Endodermal cell (in vitro differentiated cells): ENCODE measurements at regions not wholly inside any gene's neighbourhood (a gene's known extent, or its start where the extent isn't known, plus 50 kb on each side); places are given as distances from the start of the nearest gene placed in this dataset.

Source experiments
- DNase-seq: peaks from one replicate; pipeline ENCODE4 v3.0.0-alpha.2; 2017
- H3K27ac ChIP-seq: 2 replicates; pipeline ENCODE4 v1.5.1; 2013; ENCODE audit warnings: mild to moderate bottlenecking, low read depth, low read length, moderate library complexity
- H3K27me3 ChIP-seq: 2 replicates; pipeline ENCODE4 v1.6.1; 2013; ENCODE audit warnings: mild to moderate bottlenecking, low read length, moderate library complexity; ENCODE audit not compliant: insufficient read depth, control insufficient read depth, poor library complexity, severe bottlenecking
- H3K36me3 ChIP-seq: 2 replicates; pipeline ENCODE4 v1.7.0; 2013; ENCODE audit warnings: mild to moderate bottlenecking, low read length, moderate library complexity; ENCODE audit not compliant: control insufficient read depth, insufficient read depth
- H3K4me1 ChIP-seq: one replicate; pipeline ENCODE4 v1.7.0; 2013; ENCODE audit warnings: low read length; ENCODE audit not compliant: control insufficient read depth, insufficient read depth
- H3K4me3 ChIP-seq: 2 replicates; pipeline ENCODE4 v1.5.1; 2013; ENCODE audit warnings: mild to moderate bottlenecking, low read length, moderate library complexity
- H3K9ac ChIP-seq: 2 replicates; pipeline ENCODE4 v1.6.1; 2013; ENCODE audit warnings: mild to moderate bottlenecking, low read length, moderate library complexity; ENCODE audit not compliant: poor library complexity, severe bottlenecking; ENCODE audit errors: extremely low read depth
- H3K9me3 ChIP-seq: 2 replicates; pipeline ENCODE4 v1.6.1; 2013; ENCODE audit warnings: mild to moderate bottlenecking, low read length, moderate library complexity; ENCODE audit not compliant: control insufficient read depth
- H3K27ac Mint-ChIP-seq: 2 replicates; pipeline ENCODE4 v1.8.0; 2020; ENCODE audit warnings: mixed read lengths
- H3K27me3 Mint-ChIP-seq: 2 replicates; pipeline ENCODE4 v1.8.0; 2021; ENCODE audit warnings: mild to moderate bottlenecking, mixed read lengths; ENCODE audit not compliant: insufficient read depth
- H3K36me3 Mint-ChIP-seq: 2 replicates; pipeline ENCODE4 v1.8.0; 2020; ENCODE audit warnings: low read depth, mixed read lengths
- H3K4me1 Mint-ChIP-seq: 2 replicates; pipeline ENCODE4 v1.8.0; 2020; ENCODE audit warnings: mixed read lengths
- H3K4me3 Mint-ChIP-seq: 2 replicates; pipeline ENCODE4 v1.8.0; 2020; ENCODE audit warnings: mild to moderate bottlenecking, moderate library complexity, mixed read lengths
- H3K9me3 Mint-ChIP-seq: 2 replicates; pipeline ENCODE4 v1.8.0; 2020; ENCODE audit warnings: mild to moderate bottlenecking, mixed read lengths
- CTCF ChIP-seq: fragments of 200-600 bp; sonication (generic); conservative IDR thresholded peaks from 2 replicates; pipeline ENCODE4 v1.5.0; 2021; ENCODE audit warnings: antibody characterized with exemption, mild to moderate bottlenecking
- WGBS, 2 experiments: methylation state at CpG; one replicate each; pipeline versions ENCODE4 v1.1.5 to v1.1.7; 2013; ENCODE audit warnings: missing lambda C conversion rate in 2 of 2, mixed read lengths in 1 of 2; ENCODE audit not compliant: insufficient coverage in 1 of 2, insufficient read length in 1 of 2; 5-methylcytosine and 5-hydroxymethylcytosine counted together

- 97% methylated on average over 2 of the region's 2 CpGs; no CpG with 5 or more reads in 1 of the 2 experiments for WGBS, 2 experiments
- no peak overlapping the region for H3K27ac Mint-ChIP-seq
- no peak overlapping the region for H3K4me3 ChIP-seq
- no peaks in the 10 kb centered on the region for H3K4me1 Mint-ChIP-seq
- H3K36me3 Mint-ChIP-seq = no peaks in the 10 kb centered on the region
- H3K9me3 Mint-ChIP-seq = peaks cover 9% of the 10 kb centered on the region
- no peak overlapping the region for H3K4me3 Mint-ChIP-seq
- H3K27ac ChIP-seq = no peak overlapping the region
- no peak for TF ChIP-seq CTCF
- no peak overlapping the region for H3K9ac ChIP-seq
- DNase-seq = no peak
- no peaks in the 10 kb centered on the region for H3K36me3 ChIP-seq
- H3K4me1 ChIP-seq = no peaks in the 10 kb centered on the region
- H3K9me3 ChIP-seq = peaks cover 8% of the 10 kb centered on the region
- H3K27me3 Mint-ChIP-seq = no peaks in the 10 kb centered on the region
- no peaks in the 10 kb centered on the region for H3K27me3 ChIP-seq
These were observed 1183.1 kb downstream of the ZPLD1 start for GRCh38 chr3:103617961-103618360.

GRCh38 chr3:103624271-103624670, 1189.5 kb downstream of the ZPLD1 start:
- H3K4me3 ChIP-seq = no peak overlapping the region
- peaks cover 2% of the 10 kb centered on the region for H3K9me3 ChIP-seq
- no peak for TF ChIP-seq CTCF
- 86% methylated on average over 1 of the region's 1 CpG; no CpG with 5 or more reads in 1 of the 2 experiments for WGBS, 2 experiments
- Mint-ChIP-seq H3K27me3 (no peaks in the 10 kb centered on the region), H3K36me3 (no peaks in the 10 kb centered on the region), H3K4me3 (no peak overlapping the region), H3K27ac (no peak overlapping the region), H3K4me1 (no peaks in the 10 kb centered on the region), H3K9me3 (peaks cover 9% of the 10 kb centered on the region)
- H3K4me1 ChIP-seq = no peaks in the 10 kb centered on the region
- H3K36me3 ChIP-seq = no peaks in the 10 kb centered on the region
- H3K9ac ChIP-seq = no peak overlapping the region
- DNase-seq = no peak
- no peaks in the 10 kb centered on the region for H3K27me3 ChIP-seq
- H3K27ac ChIP-seq = no peak overlapping the region

DNA sequence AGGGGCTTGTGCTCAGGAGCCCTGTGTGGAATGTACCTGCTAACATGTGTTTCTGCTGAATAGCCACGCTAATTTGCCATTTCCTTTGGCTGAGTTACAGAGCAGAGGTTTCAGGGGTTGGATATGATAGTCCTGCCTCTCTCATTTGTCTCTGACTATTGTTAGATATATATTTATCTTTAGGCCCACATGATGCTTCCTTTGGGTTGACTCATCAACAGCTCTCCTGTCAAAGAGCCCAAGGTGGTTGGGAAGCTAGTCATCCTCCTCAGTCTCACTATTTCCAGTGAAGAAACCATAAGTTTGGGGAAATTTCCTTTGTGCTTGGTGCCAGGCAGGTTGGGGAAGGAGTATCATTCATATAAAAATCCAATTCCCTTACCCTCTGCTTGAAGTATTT, 1194.6 kb downstream of the ZPLD1 start:
- Histone ChIP-seq H3K27me3 (no peaks in the 10 kb centered on the region), H3K9me3 (peaks cover 10% of the 10 kb centered on the region), H3K9ac (no peak overlapping the region), H3K4me1 (no peaks in the 10 kb centered on the region), H3K27ac (no peak overlapping the region), H3K4me3 (no peak overlapping the region), H3K36me3 (no peaks in the 10 kb centered on the region)
- Mint-ChIP-seq H3K4me1 (no peaks in the 10 kb centered on the region), H3K27me3 (no peaks in the 10 kb centered on the region), H3K36me3 (no peaks in the 10 kb centered on the region), H3K9me3 (peaks cover 37% of the 10 kb centered on the region), H3K4me3 (no peak overlapping the region), H3K27ac (no peak overlapping the region)
- 87% methylated on average over 1 of the region's 1 CpG; no CpG with 5 or more reads in 1 of the 2 experiments for WGBS, 2 experiments
- no peak for TF ChIP-seq CTCF
- no peak for DNase-seq
